DMS 273 (cell line): ENCODE measurements at regions not wholly inside any gene's neighbourhood (a gene's known extent, or its start where the extent isn't known, plus 50 kb on each side); places are given as distances from the start of the nearest gene placed in this dataset.
A peak's percentile ranks its signal among the peaks of the same experiment; 100 is the strongest.

Experiments used
- DNase-seq: peaks from one replicate; lab custom pipeline; 2025; ENCODE audit not compliant: unreplicated experiment; lab: John Stamatoyannopoulos, UW

- DNase-seq: no peak
Measured at GRCh38 chr7:26046150-26046549, 105.8 kb upstream of the NFE2L3 start.

- DNase-seq: no peak
Measured at GRCh38 chr7:26046878-26047277, 105.1 kb upstream of the NFE2L3 start.

- DNase-seq: no peak
Measured at GRCh38 chr7:26048663-26049062, 103.3 kb upstream of the NFE2L3 start.

DNA sequence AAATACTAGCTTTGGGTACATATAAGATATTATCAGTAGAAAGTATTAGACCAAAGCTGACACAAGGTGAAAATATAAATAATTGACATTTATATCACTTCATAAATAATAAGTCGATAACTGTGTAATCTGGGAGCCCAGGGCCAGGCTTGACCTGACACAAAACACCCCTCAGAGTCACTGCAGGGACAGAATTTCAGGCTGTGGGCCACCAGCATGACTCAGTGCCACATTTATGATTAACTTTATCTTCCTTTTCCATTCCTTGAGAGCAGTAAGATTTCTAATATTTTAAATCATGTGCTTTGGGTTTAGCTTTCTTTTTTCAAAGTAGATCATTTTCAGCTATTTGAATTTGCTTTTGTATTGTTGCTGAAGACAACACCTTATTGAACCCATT is 102.9 kb upstream of the NFE2L3 start:
- no peak for DNase-seq

DNA sequence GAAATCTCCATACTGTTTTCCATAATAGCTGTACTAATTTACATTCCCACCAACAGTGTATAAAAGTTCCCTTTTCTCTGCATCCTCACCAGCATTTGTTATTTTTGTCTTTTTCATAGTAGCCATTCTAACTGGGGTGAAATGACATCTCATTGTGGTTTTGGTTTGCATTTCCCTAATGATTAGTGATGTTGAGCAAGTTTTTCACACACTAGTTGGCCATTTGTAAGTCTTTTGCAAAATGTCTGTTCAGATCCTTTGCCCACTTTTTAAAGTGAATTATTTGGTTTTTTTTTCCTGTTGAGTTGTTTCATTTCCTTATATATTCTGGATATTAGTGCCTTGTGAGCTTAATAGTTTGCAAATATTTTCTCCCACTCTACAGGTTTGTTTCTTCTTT is 101.0 kb upstream of the NFE2L3 start:
- no peak for DNase-seq

- DNase-seq: no peak
Measured at GRCh38 chr7:26052706-26053105, 99.3 kb upstream of the NFE2L3 start.

DNA sequence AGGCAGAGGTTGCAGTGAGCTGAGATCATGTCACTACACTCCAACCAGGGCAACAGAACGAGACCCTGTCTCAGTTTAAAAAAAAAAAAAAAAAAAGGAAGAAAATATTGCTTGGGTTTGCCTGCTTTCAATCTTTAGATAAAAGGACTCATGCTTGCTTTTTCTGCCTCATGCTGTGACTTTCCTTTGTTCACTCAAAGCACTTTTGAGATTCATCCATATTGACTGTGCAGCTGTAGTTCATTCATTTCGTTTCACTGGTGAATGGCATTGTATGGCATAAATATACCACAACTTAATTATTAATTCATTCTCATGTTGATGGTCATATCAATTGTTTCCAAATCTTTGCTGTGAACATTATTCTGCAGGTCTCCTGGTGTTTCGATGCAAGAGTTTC is 97.6 kb upstream of the NFE2L3 start:
- DNase-seq: no peak

GRCh38 chr7:26055241-26055640 is 96.8 kb upstream of the NFE2L3 start:
- DNase-seq: no peak

- DNase-seq: no peak
Measured at GRCh38 chr7:26060733-26061677, 91.0 kb upstream of the NFE2L3 start.

GRCh38 chr7:26061678-26062603 is 90.1 kb upstream of the NFE2L3 start:
- DNase-seq: peak; percentile 93

DNA sequence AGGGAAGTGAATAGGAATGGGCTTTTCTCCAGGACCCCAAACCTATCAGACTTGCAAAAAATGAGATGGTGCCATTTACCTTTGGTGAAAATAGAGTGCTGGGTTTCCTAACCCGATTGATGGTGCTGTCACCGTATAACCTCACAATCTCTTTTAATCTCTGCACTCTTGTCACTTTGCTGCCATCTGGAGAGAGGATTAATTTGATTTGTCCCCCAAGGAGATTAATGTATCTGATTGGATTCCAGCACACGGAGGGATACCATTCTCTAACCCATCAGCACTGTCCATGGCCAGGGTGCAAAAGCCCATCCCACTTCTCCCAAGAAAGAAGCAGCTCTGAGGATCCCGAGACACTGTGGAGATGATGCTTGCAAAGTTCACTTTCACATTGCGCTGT is 86.3 kb upstream of the NFE2L3 start:
- no peak for DNase-seq

- DNase-seq: no peak
Measured at GRCh38 chr7:26066736-26067135, 85.3 kb upstream of the NFE2L3 start.

DNA sequence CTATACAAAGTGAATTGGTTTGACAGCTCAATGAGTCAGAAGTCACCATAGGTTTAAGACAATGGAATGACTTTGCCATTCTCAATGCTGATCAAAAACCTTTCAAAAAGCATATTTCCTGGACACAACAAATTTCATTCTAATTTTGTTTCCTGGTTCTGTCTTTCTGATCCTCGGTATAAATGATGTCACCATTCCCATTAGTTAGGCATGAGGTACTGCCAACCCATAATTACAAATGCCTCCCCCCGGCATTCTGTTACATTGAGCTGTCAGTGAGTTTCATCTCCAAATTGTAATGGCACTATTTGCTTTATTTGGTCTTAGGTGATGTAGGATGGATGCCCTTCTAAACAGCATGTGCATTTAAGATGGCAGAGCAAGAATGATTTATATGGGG is 81.7 kb upstream of the NFE2L3 start:
- peak; percentile 19 for DNase-seq

GRCh38 chr7:26071622-26072456 is 80.2 kb upstream of the NFE2L3 start:
- DNase-seq: no peak

DNA sequence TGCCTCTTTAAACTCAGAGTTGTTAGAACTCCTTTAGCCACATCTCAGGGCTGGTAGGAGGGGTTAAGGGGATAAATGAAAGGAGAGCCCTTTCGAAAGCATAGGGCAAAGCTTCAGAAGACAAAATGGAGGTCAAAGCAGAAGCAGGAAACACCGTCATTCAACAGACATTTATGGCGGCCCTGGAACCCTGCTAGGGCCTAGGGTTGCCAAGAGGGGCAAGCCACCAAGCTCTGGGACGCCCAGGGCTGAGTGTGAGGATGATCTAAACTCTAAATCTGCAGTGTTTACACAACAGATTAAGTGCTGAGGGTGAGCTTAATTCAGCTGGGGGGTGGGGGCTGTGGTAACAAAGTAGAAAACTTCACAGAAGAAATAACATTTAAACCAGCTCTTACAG is 79.0 kb upstream of the NFE2L3 start:
- DNase-seq: no peak

GRCh38 chr7:26074919-26075318 is 77.1 kb upstream of the NFE2L3 start:
- DNase-seq: no peak

GRCh38 chr7:26076691-26077090 is 75.3 kb upstream of the NFE2L3 start:
- no peak for DNase-seq

DNA sequence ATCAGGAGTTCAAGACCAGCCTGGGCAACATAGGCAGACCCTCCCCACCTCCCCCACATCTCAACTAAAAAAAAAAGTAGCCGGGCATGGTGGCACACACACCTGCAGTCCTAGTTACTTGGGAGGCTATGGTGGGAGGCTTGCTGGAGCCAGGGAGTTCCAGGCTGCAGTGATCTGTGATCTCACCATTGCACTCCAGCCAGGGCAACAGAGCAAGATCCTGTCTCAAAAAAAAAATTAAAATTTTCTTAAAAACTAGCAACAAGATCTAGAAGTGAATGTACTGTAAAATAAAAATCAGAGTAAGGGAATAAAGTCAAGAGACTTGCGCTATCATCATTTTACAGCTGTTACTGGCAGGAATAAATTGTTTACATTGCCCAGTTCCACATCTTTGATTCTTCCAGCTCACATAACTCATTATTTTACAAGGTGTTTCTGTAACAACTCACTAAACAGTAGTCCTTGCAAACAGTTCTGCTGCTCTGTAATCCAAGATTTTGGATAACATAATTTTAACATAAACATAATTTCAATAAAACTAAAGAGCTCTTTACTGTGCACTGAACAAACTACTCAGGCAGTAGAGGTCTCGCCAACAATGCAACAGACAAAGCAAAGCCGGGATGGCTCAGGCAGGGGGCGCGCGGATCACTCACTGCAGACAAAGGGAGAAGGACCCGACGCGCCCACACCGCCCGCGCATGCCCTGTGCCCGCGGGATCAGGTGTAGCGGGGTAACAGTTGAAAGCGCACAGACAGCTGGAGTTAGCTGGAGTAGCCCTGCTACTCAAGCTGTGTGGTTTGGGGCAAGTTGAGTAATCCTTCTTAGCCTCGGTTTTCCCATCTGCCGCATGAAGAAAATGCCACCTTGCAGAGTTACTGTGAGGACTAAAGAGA is 73.3 kb upstream of the NFE2L3 start:
- peak; percentile 97 for DNase-seq

DNA sequence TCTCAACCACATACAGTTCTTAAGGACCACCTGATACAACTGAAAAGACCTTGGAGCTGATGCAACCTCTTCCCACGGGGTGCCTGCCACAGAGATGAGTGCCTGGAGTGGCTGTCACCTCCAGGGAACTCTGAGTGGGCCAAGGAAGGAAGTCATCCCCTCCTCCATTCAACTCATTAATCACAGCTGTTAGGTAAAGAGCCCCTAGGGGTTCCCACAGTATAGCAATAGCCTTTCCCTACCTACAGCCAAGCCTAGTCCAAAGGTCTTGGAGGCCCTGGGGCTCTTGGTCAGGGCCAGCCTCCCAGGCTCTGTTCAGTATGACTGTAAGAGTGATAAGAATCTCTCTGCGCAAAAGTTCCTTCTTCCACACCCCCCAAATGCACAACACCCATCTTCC is 70.4 kb upstream of the NFE2L3 start:
- DNase-seq: peak; percentile 35

DNA sequence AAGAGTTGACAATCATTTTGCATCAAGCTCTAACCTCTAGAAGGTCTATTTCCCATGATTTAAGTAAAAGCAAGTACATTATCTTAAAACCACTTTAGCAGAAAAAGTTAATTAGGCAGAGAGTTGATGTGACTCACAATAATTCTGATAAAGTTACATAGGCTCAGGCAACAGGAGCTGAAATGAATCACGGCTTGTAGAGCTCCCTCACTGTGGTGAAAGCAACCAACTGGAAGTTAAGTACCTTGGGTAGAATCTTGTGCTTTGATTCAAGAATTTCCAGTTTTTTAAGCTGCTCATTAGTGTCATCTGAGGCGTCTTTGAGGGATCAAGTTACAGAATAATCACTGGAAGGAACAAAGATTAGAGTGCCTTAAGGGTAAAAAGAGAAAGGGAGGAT is 68.9 kb upstream of the NFE2L3 start:
- peak; percentile 37 for DNase-seq
